H1 (cell line): ENCODE measurements at regions not wholly inside any gene's neighbourhood (a gene's known extent, or its start where the extent isn't known, plus 50 kb on each side); places are given as distances from the start of the nearest gene placed in this dataset.

ENCODE experiments used
- CTCF ChIA-PET: fragments of 300-600 bp; sonication (Branson Sonifier 250); formaldehyde crosslinking; loops from one replicate; lab custom pipeline; 2021; ENCODE audit not compliant: partially characterized antibody; lab: Charles Lee
- POLR2A ChIA-PET: fragments of 300-600 bp; sonication (Branson Sonifier 250); formaldehyde crosslinking; loops from one replicate; lab custom pipeline; 2021; ENCODE audit warnings: inconsistent platforms; ENCODE audit not compliant: partially characterized antibody; lab: Charles Lee
- DNase-seq, 2 experiments: peaks; one replicate each; pipeline versions ENCODE4 v3.0.0 to v3.0.0-alpha.2; 2010 to 2022; ENCODE audit warnings: low spot score in 2 of 2, low read depth in 1 of 2, mixed read lengths in 1 of 2
- FAIRE-seq: peaks from 2 replicates; lab custom pipeline; 2011; peaks lifted over from hg19 to GRCh38; lab: Jason Lieb, UNC
- H2AFZ ChIP-seq: 2 replicates; pipeline ENCODE4 v1.8.1; 2012; ENCODE audit warnings: low read length, inconsistent platforms
- H2AK5ac ChIP-seq: 2 replicates; pipeline ENCODE4 v1.6.1; 2013; ENCODE audit warnings: low read depth, low read length
- H2BK120ac ChIP-seq: replicated peaks from 2 replicates; pipeline ENCODE3; 2013; ENCODE audit warnings: low read depth, low read length, inconsistent platforms
- H2BK12ac ChIP-seq: 2 replicates; pipeline ENCODE4 v1.6.1; 2013; ENCODE audit warnings: low read depth, low read length
- H2BK15ac ChIP-seq: 2 replicates; pipeline ENCODE4 v1.6.1; 2013; ENCODE audit warnings: low read length
- H2BK20ac ChIP-seq: 2 replicates; pipeline ENCODE4 v1.6.1; 2013; ENCODE audit warnings: low read length
- H2BK5ac ChIP-seq: 2 replicates; pipeline ENCODE4 v1.6.1; 2013; ENCODE audit warnings: low read depth, low read length
- H3K14ac ChIP-seq: 2 replicates; pipeline ENCODE4 v1.6.1; 2013; ENCODE audit warnings: inconsistent platforms; ENCODE audit not compliant: insufficient read length
- H3K18ac ChIP-seq: 2 replicates; pipeline ENCODE4 v1.6.1; 2013; ENCODE audit warnings: low read length; ENCODE audit errors: extremely low read depth
- H3K23ac ChIP-seq: 2 replicates; pipeline ENCODE4 v1.6.1; 2013; ENCODE audit warnings: inconsistent platforms; ENCODE audit not compliant: insufficient read length
- H3K23me2 ChIP-seq: 2 replicates; pipeline ENCODE4 v1.6.1; 2013; ENCODE audit warnings: low read depth, low read length
- H3K27ac ChIP-seq: 2 replicates; pipeline ENCODE4 v1.6.1; 2011; ENCODE audit warnings: low read depth, low read length, inconsistent platforms
- H3K27me3 ChIP-seq, 4 experiments: replicated peaks in 1 of 4; 1 replicate in 1 of 4; 2 replicates in 3 of 4; pipeline versions ENCODE4 v1.6.1 to v1.8.1; 2011 to 2013; ENCODE audit warnings: low read length in 3 of 4, mild to moderate bottlenecking in 3 of 4, inconsistent platforms in 2 of 4, mixed read lengths in 2 of 4, moderate library complexity in 1 of 4; ENCODE audit not compliant: control insufficient read depth in 3 of 4, insufficient read depth in 3 of 4; ENCODE audit errors: extremely low read depth in 1 of 4
- H3K36me3 ChIP-seq, 4 experiments: 2 replicates each; pipeline versions ENCODE4 v1.6.1 to v1.8.1; 2011 to 2013; ENCODE audit warnings: mild to moderate bottlenecking in 4 of 4, low read length in 3 of 4, moderate library complexity in 2 of 4, control low read depth in 1 of 4, inconsistent platforms in 1 of 4; ENCODE audit not compliant: insufficient read depth in 4 of 4, control insufficient read depth in 2 of 4
- H3K4ac ChIP-seq: replicated peaks from 2 replicates; pipeline ENCODE3; 2013; ENCODE audit warnings: low read length, low read depth, mixed read lengths, inconsistent platforms; ENCODE audit not compliant: insufficient read length
- H3K4me1 ChIP-seq, 4 experiments: replicated peaks in 1 of 4; 1 replicate in 1 of 4; 2 replicates in 3 of 4; pipeline versions ENCODE4 v1.6.1 to v1.8.1; 2011 to 2013; ENCODE audit warnings: low read length in 3 of 4, inconsistent platforms in 2 of 4, mixed read lengths in 1 of 4; ENCODE audit not compliant: insufficient read depth in 4 of 4, control insufficient read depth in 3 of 4
- H3K4me2 ChIP-seq, 2 experiments: 2 replicates each; pipeline versions ENCODE4 v1.6.1 to v1.8.1; 2011 to 2013; ENCODE audit warnings: low read depth in 2 of 2, low read length in 2 of 2, control low read depth in 1 of 2, inconsistent platforms in 1 of 2, mild to moderate bottlenecking in 1 of 2; ENCODE audit not compliant: insufficient read depth in 1 of 2
- H3K4me3 ChIP-seq, 4 experiments: fragments of 200-600, 300-600 bp in 1 of 4; sonication (generic), shearing (Covaris generic), sonication (Bioruptor Twin) in 1 of 4; 2 replicates each; pipeline versions ENCODE4 v1.5.1 to v1.8.1; 2011 to 2016; ENCODE audit warnings: low read length in 4 of 4, low read depth in 3 of 4, control low read depth in 2 of 4, inconsistent platforms in 2 of 4, mild to moderate bottlenecking in 2 of 4, mixed read lengths in 1 of 4, moderate library complexity in 1 of 4; ENCODE audit not compliant: insufficient read depth in 2 of 4; ENCODE audit errors: extremely low read depth in 1 of 4
- H3K56ac ChIP-seq: replicated peaks from 2 replicates; pipeline ENCODE3; 2013; ENCODE audit warnings: low read depth, mild to moderate bottlenecking, mixed read lengths, low read length, inconsistent platforms; ENCODE audit not compliant: insufficient read length
- H3K79me1 ChIP-seq: 2 replicates; pipeline ENCODE4 v1.6.1; 2013; ENCODE audit warnings: low read depth, low read length, control low read depth
- H3K79me2 ChIP-seq, 2 experiments: 2 replicates each; pipeline versions ENCODE4 v1.6.1 to v1.8.1; 2012 to 2013; ENCODE audit warnings: low read length in 2 of 2, mild to moderate bottlenecking in 2 of 2, inconsistent platforms in 1 of 2; ENCODE audit not compliant: insufficient read depth in 2 of 2, control insufficient read depth in 1 of 2
- H3K9ac ChIP-seq, 4 experiments: replicated peaks in 1 of 4; 1 replicate in 1 of 4; 2 replicates in 3 of 4; pipeline versions ENCODE4 v1.6.1 to v1.8.1; 2011 to 2013; ENCODE audit warnings: low read depth in 3 of 4, low read length in 3 of 4, control low read depth in 2 of 4, mild to moderate bottlenecking in 2 of 4, moderate library complexity in 2 of 4, inconsistent platforms in 1 of 4; ENCODE audit errors: extremely low read depth in 1 of 4
- H3K9me3 ChIP-seq, 2 experiments: 2 replicates each; pipeline versions ENCODE4 v1.6.1 to v1.8.1; 2012 to 2013; ENCODE audit warnings: mild to moderate bottlenecking in 2 of 2, moderate library complexity in 2 of 2, control low read depth in 1 of 2, inconsistent platforms in 1 of 2, low read depth in 1 of 2, low read length in 1 of 2, mixed read lengths in 1 of 2; ENCODE audit not compliant: insufficient read depth in 2 of 2
- H4K20me1 ChIP-seq, 2 experiments: replicated peaks in 1 of 2; 2 replicates each; pipeline versions ENCODE3 to v1.8.1; 2011 to 2013; ENCODE audit warnings: inconsistent platforms in 2 of 2, low read length in 2 of 2, mild to moderate bottlenecking in 1 of 2; ENCODE audit not compliant: insufficient read depth in 2 of 2, control insufficient read depth in 1 of 2
- H4K5ac ChIP-seq: 2 replicates; pipeline ENCODE4 v1.6.1; 2013; ENCODE audit warnings: low read length, low read depth, mixed read lengths, inconsistent platforms; ENCODE audit not compliant: insufficient read length
- H4K8ac ChIP-seq: 2 replicates; pipeline ENCODE4 v1.8.0; 2013; ENCODE audit warnings: mild to moderate bottlenecking, moderate library complexity, low read length, inconsistent platforms; ENCODE audit not compliant: insufficient read depth; ENCODE audit errors: extremely low read depth
- H4K91ac ChIP-seq: replicated peaks from 2 replicates; pipeline ENCODE3; 2013; ENCODE audit warnings: low read length, mixed read lengths, inconsistent platforms; ENCODE audit not compliant: insufficient read length
- CHD1 ChIP-seq: IDR thresholded peaks from 2 replicates; pipeline ENCODE4 v1.6.1; 2012; ENCODE audit warnings: low read depth, low read length, improper control_type of control experiment
- FOSL1 ChIP-seq: IDR thresholded peaks from 2 replicates; pipeline ENCODE4 v1.6.1; 2011; ENCODE audit warnings: mild to moderate bottlenecking, low read depth, low read length, moderate library complexity; ENCODE audit not compliant: insufficient read depth
- JUN ChIP-seq: IDR thresholded peaks from 2 replicates; pipeline ENCODE4 v1.6.1; 2011; ENCODE audit warnings: low read depth, mild to moderate bottlenecking, improper control_type of control experiment, low read length
- KDM1A ChIP-seq: fragments of 200-600, 300-600 bp; sonication (generic); IDR thresholded peaks from 2 replicates; pipeline ENCODE4 v1.7.1; 2016; ENCODE audit warnings: mild to moderate bottlenecking, low read length, borderline replicate concordance
- MAFK ChIP-seq: IDR thresholded peaks from 2 replicates; pipeline ENCODE4 v1.6.1; 2012; ENCODE audit warnings: low read depth, mild to moderate bottlenecking, improper control_type of control experiment, low read length
- NANOG ChIP-seq: IDR thresholded peaks from 2 replicates; pipeline ENCODE4 v1.6.1; 2011; ENCODE audit warnings: low read length, low read depth, mild to moderate bottlenecking, inconsistent platforms; ENCODE audit not compliant: insufficient read depth, poor library complexity, severe bottlenecking
- NRF1 ChIP-seq: IDR thresholded peaks from 2 replicates; pipeline ENCODE4 v1.6.1; 2011; ENCODE audit warnings: mild to moderate bottlenecking, low read depth, low read length, improper control_type of control experiment
- POLR2A ChIP-seq, 2 experiments: IDR thresholded peaks; 1 replicate in 1 of 2; 2 replicates in 1 of 2; pipeline ENCODE4 v1.6.1; 2011; ENCODE audit warnings: low read depth in 2 of 2, low read length in 2 of 2, mild to moderate bottlenecking in 2 of 2; ENCODE audit errors: control extremely low read depth in 1 of 2
- RBBP5 ChIP-seq: IDR thresholded peaks from 2 replicates; pipeline ENCODE4 v1.7.1; 2012; ENCODE audit warnings: low read depth, mild to moderate bottlenecking, inconsistent platforms, low read length, moderate library complexity, borderline replicate concordance
- RXRA ChIP-seq: IDR thresholded peaks from 2 replicates; pipeline ENCODE4 v1.6.1; 2011; ENCODE audit warnings: low read depth, mild to moderate bottlenecking, low read length, moderate library complexity; ENCODE audit not compliant: insufficient read depth
- SP2 ChIP-seq: IDR thresholded peaks from 2 replicates; pipeline ENCODE4 v1.6.1; 2012; ENCODE audit warnings: mild to moderate bottlenecking, low read length, inconsistent platforms
- TAF1 ChIP-seq: IDR thresholded peaks from 2 replicates; pipeline ENCODE4 v1.6.1; 2011; ENCODE audit warnings: mild to moderate bottlenecking, low read depth, low read length
- TAF7 ChIP-seq: optimal IDR thresholded peaks from 2 replicates; pipeline ENCODE3; 2011; ENCODE audit warnings: low read depth, mild to moderate bottlenecking, inconsistent platforms, low read length, moderate library complexity, borderline replicate concordance
- YY1 ChIP-seq: IDR thresholded peaks from 2 replicates; pipeline ENCODE4 v1.6.1; 2011; ENCODE audit warnings: low read depth, mild to moderate bottlenecking, low read length
- ZNF274 ChIP-seq: IDR thresholded peaks from 2 replicates; pipeline ENCODE4 v1.7.0; 2012; ENCODE audit warnings: low read length, borderline replicate concordance; ENCODE audit errors: extremely low read depth
- WGBS, 2 experiments: shearing (Covaris generic) in 1 of 2; methylation state at CpG; one replicate each; pipeline versions ENCODE4 v1.1.6 to v1.1.7; 2013 to 2015; ENCODE audit warnings: low lambda C conversion rate in 2 of 2, mixed read lengths in 2 of 2, inconsistent platforms in 1 of 2, low coverage in 1 of 2, missing lambda C conversion rate in 1 of 2; ENCODE audit not compliant: insufficient replicate concordance in 2 of 2, insufficient coverage in 1 of 2, insufficient read length in 1 of 2; ENCODE audit errors: extremely low coverage in 1 of 2, missing lambda C conversion rate in 1 of 2; 5-methylcytosine and 5-hydroxymethylcytosine counted together

DNA sequence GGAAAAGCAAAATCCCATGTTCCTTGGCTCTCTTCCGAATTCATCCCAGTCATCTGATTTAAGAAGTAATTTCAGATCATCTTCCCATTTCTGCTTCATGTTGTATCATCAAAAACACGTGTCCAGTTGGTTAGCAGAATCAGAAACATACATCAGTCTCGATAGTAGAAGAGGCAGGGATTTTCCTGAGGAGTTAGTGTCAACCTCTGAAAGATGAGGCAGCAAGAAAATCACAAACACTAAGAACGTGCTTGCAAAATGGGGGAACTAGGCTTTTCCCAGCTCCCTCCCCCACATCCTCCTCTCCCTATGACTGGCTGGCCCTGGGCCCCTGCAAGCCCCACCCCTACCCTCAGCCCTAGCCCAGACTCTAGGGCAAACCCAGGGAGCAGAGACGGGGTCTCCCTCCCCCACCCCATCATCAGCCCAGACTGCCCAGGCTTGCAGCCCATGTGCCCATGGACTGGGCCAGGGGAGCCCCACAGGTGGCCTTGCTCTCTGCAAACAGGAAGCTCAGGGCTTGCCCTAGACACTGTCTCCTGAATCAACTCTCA is 161.0 kb upstream of the ID2 start:
- Histone ChIP-seq H3K79me1 (no peaks in the 10 kb centered on the region), H3K4ac (no peak overlapping the region), H3K9me3 (no peaks in the 10 kb centered on the region), H2AK5ac (no peak overlapping the region), H3K27me3 (no peaks in the 10 kb centered on the region; a peak in 1 of 7 replicates), H4K91ac (no peak overlapping the region), H4K5ac (no peak overlapping the region), H3K4me2 (no peak overlapping the region), H3K27ac (no peak overlapping the region), H2BK20ac (no peak overlapping the region), H3K56ac (no peak overlapping the region), H3K79me2 (no peaks in the 10 kb centered on the region), H3K4me1 (peaks cover 0 to 7% (median 2%) of the 10 kb centered on the region in 4 experiments; a peak in 6 of 7 replicates), H4K20me1 (no peaks in the 10 kb centered on the region), H4K8ac (no peak overlapping the region), H3K23me2 (no peaks in the 10 kb centered on the region), H3K18ac (peak overlapping the region; percentile 16; the same call in 1 of the 2 replicates), H3K14ac (no peak overlapping the region), H2BK15ac (no peak overlapping the region), H2BK12ac (no peak overlapping the region), H3K23ac (no peak overlapping the region), H2AFZ (0 out of 2 replicates have a peak overlapping the region, but pooled peaks have one; percentile 79), H3K36me3 (no peaks in the 10 kb centered on the region), H2BK120ac (no peak overlapping the region), H2BK5ac (no peak overlapping the region), H3K4me3 (no peak overlapping the region), H3K9ac (no peak overlapping the region)
- 89% methylated on average over 4 of the region's 5 CpGs; no CpG with 5 or more reads in 1 of the 2 experiments for WGBS, 2 experiments
- DNase-seq (no peak), FAIRE-seq (no peak)
- POLR2A ChIA-PET, result interaction anchor here (0.7 to 1.4 kb wide), 4 partner anchors 14 to 380 kb away, joined by 3 read pairs; no protein-coding TSS in a partner anchor
- CTCF ChIA-PET, result interaction anchor here (1.0 to 1.5 kb wide), 2 partner anchors 19 to 162 kb away, joined by 4 read pairs; no protein-coding TSS in a partner anchor
- TF ChIP-seq POLR2A (IDR thresholded peaks at IDR 0.05; ENCODE audit: control extremely low read depth in 1 of 2, low read depth in 2 of 2, low read length in 2 of 2) (no peak), TAF1 (no peak), TAF7 (no peak), SP2 (no peak), MAFK (no peak), RXRA (no peak), KDM1A (no peak), CHD1 (no peak), ZNF274 (no peak), RBBP5 (no peak), YY1 (no peak), NRF1 (no peak), NANOG (no peak), FOSL1 (no peak), JUN (no peak)
